ENCODE measurements at regions not wholly inside any gene's neighbourhood (a gene's known extent, or its start where the extent isn't known, plus 50 kb on each side); places are given as distances from the start of the nearest gene placed in this dataset.

- TF ChIP-seq EP300 (IDR thresholded peaks at IDR 0.05; ENCODE audit: borderline replicate concordance) (no peak), TAF1 (IDR thresholded peaks at IDR 0.05; ENCODE audit: low read depth) (no peak), CEBPB (IDR thresholded peaks at IDR 0.05) (no peak), RAD21 (IDR thresholded peaks at IDR 0.05; ENCODE audit: low read depth) (no peak), FOXM1 (IDR thresholded peaks at IDR 0.05; ENCODE audit: borderline replicate concordance, low read depth) (no peak), REST (IDR thresholded peaks at IDR 0.05; ENCODE audit: low read depth) (no peak), EGR1 (IDR thresholded peaks at IDR 0.05) (no peak), USF1 (IDR thresholded peaks at IDR 0.05) (no peak), NFIC (IDR thresholded peaks at IDR 0.05) (no peak), MAX (IDR thresholded peaks at IDR 0.05) (no peak), CREB1 (IDR thresholded peaks at IDR 0.05; ENCODE audit: low read depth) (no peak), ZBTB7A (IDR thresholded peaks at IDR 0.05; ENCODE audit: low read depth) (no peak), TCF12 (IDR thresholded peaks at IDR 0.05; ENCODE audit: low read depth) (no peak), YY1 (IDR thresholded peaks at IDR 0.05; ENCODE audit: low read depth) (no peak), TEAD4 (IDR thresholded peaks at IDR 0.05) (no peak)
Observed at GRCh38 chr6:163776906-163777686, 362.6 kb downstream of the QKI start.

GRCh38 chr6:163776196-163776905, 361.8 kb downstream of the QKI start:
- TF ChIP-seq EP300 (IDR thresholded peaks at IDR 0.05; ENCODE audit: borderline replicate concordance), result no peak
- TF ChIP-seq TEAD4 (IDR thresholded peaks at IDR 0.05), result no peak
- TF ChIP-seq USF1 (IDR thresholded peaks at IDR 0.05), result no peak
- no peak for TF ChIP-seq CEBPB (IDR thresholded peaks at IDR 0.05)
- TF ChIP-seq TCF12 (IDR thresholded peaks at IDR 0.05; ENCODE audit: low read depth), result no peak
- TF ChIP-seq NFIC (IDR thresholded peaks at IDR 0.05), result no peak

GRCh38 chr6:163775313-163775712, 360.8 kb downstream of the QKI start:
- TF ChIP-seq RAD21 (IDR thresholded peaks at IDR 0.05; ENCODE audit: low read depth), result no peak

GRCh38 chr6:163774485-163774884, 360.0 kb downstream of the QKI start:
- TF ChIP-seq FOXM1 (IDR thresholded peaks at IDR 0.05; ENCODE audit: borderline replicate concordance, low read depth), result no peak
- TF ChIP-seq ZBTB7A (IDR thresholded peaks at IDR 0.05; ENCODE audit: low read depth), result no peak
- no peak for TF ChIP-seq REST (IDR thresholded peaks at IDR 0.05; ENCODE audit: low read depth)
- no peak for TF ChIP-seq TEAD4 (IDR thresholded peaks at IDR 0.05)

- no peak for TF ChIP-seq CREB1 (IDR thresholded peaks at IDR 0.05; ENCODE audit: low read depth)
Observed at GRCh38 chr6:163773646-163774045, 359.1 kb downstream of the QKI start.

GRCh38 chr6:163772701-163773100, 358.2 kb downstream of the QKI start:
- TF ChIP-seq TCF12 (IDR thresholded peaks at IDR 0.05; ENCODE audit: low read depth) (no peak), USF1 (IDR thresholded peaks at IDR 0.05) (no peak), CEBPB (IDR thresholded peaks at IDR 0.05) (no peak), ZBTB7A (IDR thresholded peaks at IDR 0.05; ENCODE audit: low read depth) (no peak), TAF1 (IDR thresholded peaks at IDR 0.05; ENCODE audit: low read depth) (no peak), YY1 (IDR thresholded peaks at IDR 0.05; ENCODE audit: low read depth) (no peak), EP300 (IDR thresholded peaks at IDR 0.05; ENCODE audit: borderline replicate concordance) (no peak), FOXM1 (IDR thresholded peaks at IDR 0.05; ENCODE audit: borderline replicate concordance, low read depth) (no peak), MAX (IDR thresholded peaks at IDR 0.05) (no peak), REST (IDR thresholded peaks at IDR 0.05; ENCODE audit: low read depth) (no peak), RAD21 (IDR thresholded peaks at IDR 0.05; ENCODE audit: low read depth) (no peak), TEAD4 (IDR thresholded peaks at IDR 0.05) (no peak), CREB1 (IDR thresholded peaks at IDR 0.05; ENCODE audit: low read depth) (no peak), NFIC (IDR thresholded peaks at IDR 0.05) (no peak), EGR1 (IDR thresholded peaks at IDR 0.05) (no peak)
